C4-2B (cell line): ENCODE measurements at regions not wholly inside any gene's neighbourhood (a gene's known extent, or its start where the extent isn't known, plus 50 kb on each side); places are given as distances from the start of the nearest gene placed in this dataset.

ENCODE experiments used
- ZFX ChIP-seq: fragments of 450-650 bp; IDR thresholded peaks from 2 replicates; pipeline ENCODE4 v1.6.1; 2017
- TF ChIP-seq, protein P1 (sequence below): fragments of 450-650 bp; conservative IDR thresholded peaks from 2 replicates; pipeline ENCODE4 v1.5.1; 2017; ENCODE audit warnings: mild to moderate bottlenecking

DNA sequence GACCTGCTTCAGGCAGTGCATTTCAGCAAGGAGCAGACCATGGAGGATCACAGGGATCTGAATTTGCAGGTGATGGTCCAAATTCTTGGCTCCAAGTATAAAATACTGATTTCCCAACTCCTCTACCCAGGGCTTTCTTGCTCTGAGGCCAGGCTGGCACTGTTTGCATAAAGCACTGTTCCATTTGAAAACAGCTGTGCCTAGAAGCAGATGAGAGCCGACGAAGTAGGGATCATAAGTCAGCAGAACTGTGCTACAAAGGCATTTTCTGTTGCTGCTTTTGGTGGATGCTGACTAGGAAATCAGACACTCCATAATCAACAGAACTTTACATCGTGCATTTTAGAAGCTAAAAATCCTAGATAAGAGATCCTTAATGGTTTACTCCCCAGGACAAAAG lies 126.4 kb downstream of the MAT2B start:
- TF ChIP-seq, protein P1, sequence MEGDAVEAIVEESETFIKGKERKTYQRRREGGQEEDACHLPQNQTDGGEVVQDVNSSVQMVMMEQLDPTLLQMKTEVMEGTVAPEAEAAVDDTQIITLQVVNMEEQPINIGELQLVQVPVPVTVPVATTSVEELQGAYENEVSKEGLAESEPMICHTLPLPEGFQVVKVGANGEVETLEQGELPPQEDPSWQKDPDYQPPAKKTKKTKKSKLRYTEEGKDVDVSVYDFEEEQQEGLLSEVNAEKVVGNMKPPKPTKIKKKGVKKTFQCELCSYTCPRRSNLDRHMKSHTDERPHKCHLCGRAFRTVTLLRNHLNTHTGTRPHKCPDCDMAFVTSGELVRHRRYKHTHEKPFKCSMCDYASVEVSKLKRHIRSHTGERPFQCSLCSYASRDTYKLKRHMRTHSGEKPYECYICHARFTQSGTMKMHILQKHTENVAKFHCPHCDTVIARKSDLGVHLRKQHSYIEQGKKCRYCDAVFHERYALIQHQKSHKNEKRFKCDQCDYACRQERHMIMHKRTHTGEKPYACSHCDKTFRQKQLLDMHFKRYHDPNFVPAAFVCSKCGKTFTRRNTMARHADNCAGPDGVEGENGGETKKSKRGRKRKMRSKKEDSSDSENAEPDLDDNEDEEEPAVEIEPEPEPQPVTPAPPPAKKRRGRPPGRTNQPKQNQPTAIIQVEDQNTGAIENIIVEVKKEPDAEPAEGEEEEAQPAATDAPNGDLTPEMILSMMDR = no peak
- TF ChIP-seq ZFX = no peak
